ENCODE measurements at regions not wholly inside any gene's neighbourhood (a gene's known extent, or its start where the extent isn't known, plus 50 kb on each side); places are given as distances from the start of the nearest gene placed in this dataset.

DNA sequence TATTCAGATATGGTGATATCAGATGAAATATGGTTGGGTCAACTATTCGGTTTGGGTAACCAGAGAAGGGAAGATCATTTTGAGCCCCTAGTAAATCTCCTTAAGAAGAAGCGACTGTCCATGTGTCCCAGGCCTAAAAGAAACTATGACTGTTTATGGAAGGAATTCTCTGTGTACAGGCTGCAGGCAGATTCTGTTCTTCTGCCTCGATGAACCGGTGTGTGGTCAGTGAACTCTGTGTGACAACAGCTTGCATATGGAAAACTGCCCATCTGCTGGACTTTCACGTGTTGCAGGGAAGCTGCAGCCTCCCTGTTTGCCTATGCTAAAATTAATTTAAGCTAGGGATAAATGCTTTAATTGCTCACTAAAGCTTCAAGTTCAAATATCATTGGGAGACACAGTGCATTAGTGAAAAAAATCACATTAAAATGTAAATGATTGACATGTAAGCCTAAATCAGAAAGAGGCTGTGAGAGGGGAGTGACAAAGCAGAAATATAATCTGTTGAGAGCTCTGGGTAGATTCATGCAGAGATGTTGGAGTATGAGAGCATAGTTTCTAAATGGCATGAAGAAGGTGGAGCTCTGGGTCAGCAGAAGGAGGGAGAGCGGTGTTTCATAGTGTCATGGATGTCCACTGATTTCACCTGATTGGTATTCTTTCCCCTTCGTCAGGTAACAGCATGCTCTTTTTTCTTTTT, 65.4 kb upstream of the PFN2 start (continued):
- TF ChIP-seq YY1 (IDR thresholded peaks at IDR 0.05; ENCODE audit: extremely low read depth, insufficient replicate concordance, low read depth, low read length) (no peak), JUND (IDR thresholded peaks at IDR 0.05) (no peak), SP1 (IDR thresholded peaks at IDR 0.05; ENCODE audit: low read depth) (no peak)
- TF ChIP-seq, protein P1, sequence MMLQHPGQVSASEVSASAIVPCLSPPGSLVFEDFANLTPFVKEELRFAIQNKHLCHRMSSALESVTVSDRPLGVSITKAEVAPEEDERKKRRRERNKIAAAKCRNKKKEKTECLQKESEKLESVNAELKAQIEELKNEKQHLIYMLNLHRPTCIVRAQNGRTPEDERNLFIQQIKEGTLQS (IDR thresholded peaks at IDR 0.05) = no peak
- TF ChIP-seq, protein P2, sequence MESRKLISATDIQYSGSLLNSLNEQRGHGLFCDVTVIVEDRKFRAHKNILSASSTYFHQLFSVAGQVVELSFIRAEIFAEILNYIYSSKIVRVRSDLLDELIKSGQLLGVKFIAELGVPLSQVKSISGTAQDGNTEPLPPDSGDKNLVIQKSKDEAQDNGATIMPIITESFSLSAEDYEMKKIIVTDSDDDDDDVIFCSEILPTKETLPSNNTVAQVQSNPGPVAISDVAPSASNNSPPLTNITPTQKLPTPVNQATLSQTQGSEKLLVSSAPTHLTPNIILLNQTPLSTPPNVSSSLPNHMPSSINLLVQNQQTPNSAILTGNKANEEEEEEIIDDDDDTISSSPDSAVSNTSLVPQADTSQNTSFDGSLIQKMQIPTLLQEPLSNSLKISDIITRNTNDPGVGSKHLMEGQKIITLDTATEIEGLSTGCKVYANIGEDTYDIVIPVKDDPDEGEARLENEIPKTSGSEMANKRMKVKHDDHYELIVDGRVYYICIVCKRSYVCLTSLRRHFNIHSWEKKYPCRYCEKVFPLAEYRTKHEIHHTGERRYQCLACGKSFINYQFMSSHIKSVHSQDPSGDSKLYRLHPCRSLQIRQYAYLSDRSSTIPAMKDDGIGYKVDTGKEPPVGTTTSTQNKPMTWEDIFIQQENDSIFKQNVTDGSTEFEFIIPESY (IDR thresholded peaks at IDR 0.05; ENCODE audit: extremely low read depth, insufficient replicate concordance, low read length) = no peak

- H3K4me1 ChIP-seq (ENCODE audit: control insufficient read depth in 1 of 2, insufficient read depth in 2 of 2, low read length in 2 of 2) = no peaks in the 10 kb centered on the region
- RAD21 ChIA-PET (ENCODE audit: low non-redundant PET in 1 of 2, low total read pairs in 2 of 2, uncharacterized antibody in 2 of 2, unreplicated experiment in 2 of 2) = no interaction called here
- no peaks in the 10 kb centered on the region for H3K9me2 ChIP-seq (ENCODE audit: insufficient read depth)
- no peaks in the 10 kb centered on the region for H4K20me1 ChIP-seq (ENCODE audit: insufficient read depth)
- H3K27me3 ChIP-seq (ENCODE audit: insufficient read depth, low read length) = 0 out of 2 replicates have a peak, but pooled peaks cover 3% of the 10 kb centered on the region
- H3K4me3 ChIP-seq (replicated peaks in 1 of 2; ENCODE audit: low read depth in 1 of 2, low read length in 2 of 2) = no peak overlapping the region
- no peaks in the 10 kb centered on the region for H3K79me2 ChIP-seq (ENCODE audit: insufficient read depth, low read length)
- no peak overlapping the region for H2AFZ ChIP-seq (ENCODE audit: low read depth, low read length, poor library complexity, severe bottlenecking)
- POLR2A ChIA-PET = no interaction called here
- intact Hi-C loops (cut with micrococcal nuclease) = no loop called here
- no peak for TF ChIP-seq SP1 (IDR thresholded peaks at IDR 0.05; ENCODE audit: low read depth)
- TF ChIP-seq, protein P2 (IDR thresholded peaks at IDR 0.05; ENCODE audit: extremely low read depth, insufficient replicate concordance, low read length) = no peak
- TF ChIP-seq SRF (IDR thresholded peaks at IDR 0.05; ENCODE audit: low read depth) = no peak
- no peak for TF ChIP-seq YY1 (IDR thresholded peaks at IDR 0.05; ENCODE audit: extremely low read depth, insufficient replicate concordance, low read depth, low read length)
- TF ChIP-seq CTCF (IDR thresholded peaks at IDR 0.05 in 2 of 3, conservative IDR thresholded peaks at IDR 0.05 in 1 of 3; ENCODE audit: borderline replicate concordance in 1 of 3, insufficient read depth in 1 of 3, low read depth in 2 of 3, low read length in 2 of 3) = no peak
- H3K9me3 ChIP-seq (ENCODE audit: control insufficient read depth in 1 of 2, insufficient read depth in 1 of 2, low read depth in 1 of 2, low read length in 2 of 2) = no peaks in the 10 kb centered on the region
- DNase-seq (ENCODE audit: low read depth, low spot score) (no peak), ATAC-seq (no peak)
- H3K36me3 ChIP-seq (ENCODE audit: control insufficient read depth in 1 of 2, insufficient read depth in 2 of 2, low read length in 2 of 2) = no peaks in the 10 kb centered on the region
- H3K27ac ChIP-seq (ENCODE audit: low read depth, low read length) = no peak overlapping the region
- H3K9ac ChIP-seq (ENCODE audit: low read length) = no peak overlapping the region
- H3K4me2 ChIP-seq (ENCODE audit: low read length) = no peak overlapping the region
- BruUV-seq (replicated peaks) = no TSS peak
- CTCF ChIA-PET = no interaction called here
These were observed 64.6 kb upstream of the PFN2 start for GRCh38 chr3:150035301-150035779.

Measured in HCT116 (cell line).